Neural progenitor cell (in vitro differentiated cells): ENCODE measurements at regions not wholly inside any gene's neighbourhood (a gene's known extent, or its start where the extent isn't known, plus 50 kb on each side); places are given as distances from the start of the nearest gene placed in this dataset.

ENCODE experiments used
- DNase-seq: peaks from one replicate; pipeline ENCODE4 v3.0.0-alpha.2; 2016; ENCODE audit warnings: low spot score
- H2AFZ ChIP-seq: fragments of 200-600 bp; sonication (generic); replicated peaks from 2 replicates; pipeline ENCODE4 v1.6.1; 2016; ENCODE audit warnings: antibody characterized with exemption
- H3F3A ChIP-seq: fragments of 200-600 bp; sonication (generic); 2 replicates; pipeline ENCODE4 v1.6.1; 2016; ENCODE audit warnings: antibody characterized with exemption, low read depth
- H3K27ac ChIP-seq: fragments of 200-600 bp; sonication (generic); 2 replicates; pipeline ENCODE4 v1.5.1; 2016; ENCODE audit warnings: mild to moderate bottlenecking
- H3K27me3 ChIP-seq: fragments of 200-600 bp; sonication (generic); 2 replicates; pipeline ENCODE4 v1.6.1; 2016; ENCODE audit warnings: mild to moderate bottlenecking, moderate library complexity
- H3K36me3 ChIP-seq: fragments of 200-600 bp; sonication (generic); 2 replicates; pipeline ENCODE4 v1.5.1; 2016
- H3K4me1 ChIP-seq: fragments of 200-600 bp; sonication (generic); 2 replicates; pipeline ENCODE4 v1.6.1; 2016; ENCODE audit warnings: mixed run types
- H3K4me2 ChIP-seq: fragments of 200-600 bp; sonication (generic); 2 replicates; pipeline ENCODE4 v1.6.1; 2016
- H3K4me3 ChIP-seq: fragments of 200-600 bp; sonication (generic); 2 replicates; pipeline ENCODE4 v1.5.1; 2016
- H3K79me2 ChIP-seq: fragments of 200-600 bp; sonication (generic); 2 replicates; pipeline ENCODE4 v1.6.1; 2016; ENCODE audit warnings: low read depth
- H3K9ac ChIP-seq: fragments of 200-600 bp; sonication (generic); 2 replicates; pipeline ENCODE4 v1.6.1; 2016
- H3K9me3 ChIP-seq: fragments of 200-600 bp; sonication (generic); 2 replicates; pipeline ENCODE4 v1.5.1; 2016; ENCODE audit warnings: low read depth
- H4K20me1 ChIP-seq: fragments of 200-600 bp; sonication (generic); 2 replicates; pipeline ENCODE4 v1.6.1; 2016; ENCODE audit warnings: low read depth
- H3K27ac Mint-ChIP-seq: 3 replicates; pipeline ENCODE4 v1.8.0; 2021; ENCODE audit warnings: mixed read lengths
- H3K27me3 Mint-ChIP-seq: 2 replicates; pipeline ENCODE4 v1.8.0; 2022; ENCODE audit warnings: low read depth, mild to moderate bottlenecking, inconsistent platforms, moderate library complexity, mixed read lengths; ENCODE audit not compliant: insufficient read depth
- H3K36me3 Mint-ChIP-seq: 3 replicates; pipeline ENCODE4 v1.8.0; 2021; ENCODE audit warnings: mixed read lengths
- H3K4me1 Mint-ChIP-seq: 3 replicates; pipeline ENCODE4 v1.8.0; 2021; ENCODE audit warnings: mixed read lengths
- H3K4me3 Mint-ChIP-seq: 3 replicates; pipeline ENCODE4 v1.8.0; 2021; ENCODE audit warnings: mild to moderate bottlenecking, moderate library complexity, mixed read lengths
- H3K9me3 Mint-ChIP-seq: 3 replicates; pipeline ENCODE4 v1.8.0; 2020; ENCODE audit warnings: mixed read lengths
- CTCF ChIP-seq: fragments of 200-600 bp; sonication (generic); IDR thresholded peaks from 2 replicates; pipeline ENCODE4 v1.5.1; 2017; ENCODE audit warnings: antibody characterized with exemption, mild to moderate bottlenecking
- EZH2 ChIP-seq: fragments of 200-600 bp; sonication (generic); IDR thresholded peaks from 2 replicates; pipeline ENCODE4 v1.6.1; 2017; ENCODE audit warnings: antibody characterized with exemption, mild to moderate bottlenecking, moderate library complexity
- EZH2phosphoT487 ChIP-seq: fragments of 200-600 bp; sonication (generic); IDR thresholded peaks from 2 replicates; pipeline ENCODE4 v1.6.1; 2017; ENCODE audit warnings: antibody characterized with exemption

GRCh38 chr12:79522989-79523386 is 167.8 kb downstream of the PAWR start:
- H3K36me3 ChIP-seq: no peaks in the 10 kb centered on the region
- no peak overlapping the region for H3K9ac ChIP-seq
- no peaks in the 10 kb centered on the region for H4K20me1 ChIP-seq
- H3K79me2 ChIP-seq: no peaks in the 10 kb centered on the region
- Mint-ChIP-seq H3K4me3 (no peak overlapping the region), H3K9me3 (no peaks in the 10 kb centered on the region), H3K27me3 (peaks cover 2% of the 10 kb centered on the region), H3K27ac (no peak overlapping the region), H3K4me1 (peaks cover 5% of the 10 kb centered on the region), H3K36me3 (no peaks in the 10 kb centered on the region)
- peaks cover 3% of the 10 kb centered on the region for H3F3A ChIP-seq
- H2AFZ ChIP-seq: no peak overlapping the region
- TF ChIP-seq EZH2 (no peak), EZH2phosphoT487 (no peak), CTCF (no peak)
- H3K27ac ChIP-seq: no peak overlapping the region
- H3K27me3 ChIP-seq: no peaks in the 10 kb centered on the region
- no peak overlapping the region for H3K4me3 ChIP-seq
- DNase-seq: no peak
- no peak overlapping the region for H3K4me2 ChIP-seq
- H3K4me1 ChIP-seq: peaks cover 14% of the 10 kb centered on the region
- no peaks in the 10 kb centered on the region for H3K9me3 ChIP-seq

GRCh38 chr12:79522257-79522988 is 168.3 kb downstream of the PAWR start:
- no peaks in the 10 kb centered on the region for H3K27me3 ChIP-seq
- H3K79me2 ChIP-seq: no peaks in the 10 kb centered on the region
- Mint-ChIP-seq H3K27me3 (peaks cover 2% of the 10 kb centered on the region), H3K36me3 (no peaks in the 10 kb centered on the region), H3K4me3 (no peak overlapping the region), H3K4me1 (peaks cover 5% of the 10 kb centered on the region), H3K27ac (no peak overlapping the region), H3K9me3 (no peaks in the 10 kb centered on the region)
- H3F3A ChIP-seq: peaks cover 3% of the 10 kb centered on the region
- H3K4me2 ChIP-seq: no peak overlapping the region
- no peak overlapping the region for H3K9ac ChIP-seq
- no peaks in the 10 kb centered on the region for H3K9me3 ChIP-seq
- H4K20me1 ChIP-seq: no peaks in the 10 kb centered on the region
- no peak overlapping the region for H2AFZ ChIP-seq
- H3K4me3 ChIP-seq: no peak overlapping the region
- peak; percentile 37 for DNase-seq
- TF ChIP-seq EZH2 (no peak), CTCF (no peak), EZH2phosphoT487 (no peak)
- no peaks in the 10 kb centered on the region for H3K36me3 ChIP-seq
- peaks cover 14% of the 10 kb centered on the region for H3K4me1 ChIP-seq
- H3K27ac ChIP-seq: no peak overlapping the region

DNA sequence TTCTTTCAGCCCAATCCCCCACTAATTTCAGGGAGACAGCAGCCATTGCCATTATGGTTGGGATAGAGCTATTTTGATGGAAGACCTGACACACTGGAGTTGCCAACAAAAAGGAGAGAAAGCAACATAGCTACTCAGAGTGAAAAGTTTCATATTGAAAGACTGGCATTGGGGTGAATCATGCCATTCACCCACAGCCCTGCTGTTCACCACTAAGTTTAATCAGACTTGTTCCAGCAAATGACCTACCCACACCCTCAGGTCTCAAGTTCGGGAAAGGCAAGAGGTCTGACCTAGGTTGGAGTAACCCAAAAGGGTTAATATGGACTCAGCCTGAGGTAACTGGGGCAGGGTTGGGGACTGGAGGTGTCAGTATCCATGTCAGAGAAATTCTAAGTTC is 169.2 kb downstream of the PAWR start:
- TF ChIP-seq EZH2phosphoT487 (no peak), EZH2 (no peak), CTCF (no peak)
- Histone ChIP-seq H4K20me1 (no peaks in the 10 kb centered on the region), H2AFZ (no peak overlapping the region), H3K36me3 (no peaks in the 10 kb centered on the region), H3K9ac (no peak overlapping the region), H3K27ac (no peak overlapping the region), H3K9me3 (no peaks in the 10 kb centered on the region), H3K4me2 (no peak overlapping the region), H3K79me2 (no peaks in the 10 kb centered on the region), H3K4me3 (no peak overlapping the region), H3K27me3 (no peaks in the 10 kb centered on the region), H3F3A (peaks cover 3% of the 10 kb centered on the region), H3K4me1 (peaks cover 14% of the 10 kb centered on the region)
- Mint-ChIP-seq H3K9me3 (no peaks in the 10 kb centered on the region), H3K27me3 (peaks cover 2% of the 10 kb centered on the region), H3K36me3 (no peaks in the 10 kb centered on the region), H3K4me1 (peaks cover 5% of the 10 kb centered on the region), H3K27ac (no peak overlapping the region), H3K4me3 (no peak overlapping the region)
- DNase-seq: no peak
